ENCODE measurements at regions not wholly inside any gene's neighbourhood (a gene's known extent, or its start where the extent isn't known, plus 50 kb on each side); places are given as distances from the start of the nearest gene placed in this dataset.

- H3K27me3 ChIP-seq (ENCODE audit: insufficient read depth, low read length) = no peaks in the 10 kb centered on the region
- no peak overlapping the region for H3K14ac ChIP-seq (ENCODE audit: low read length)
- H3K79me1 ChIP-seq (ENCODE audit: low read length) = no peaks in the 10 kb centered on the region
- no peak overlapping the region for H3K9ac ChIP-seq (ENCODE audit: low read length)
- no peak overlapping the region for H2BK120ac ChIP-seq (ENCODE audit: insufficient read depth, low read length, poor library complexity)
- DNase-seq = no peak
- no peak overlapping the region for H2BK5ac ChIP-seq (ENCODE audit: low read depth, low read length, poor library complexity)
- H3K4me2 ChIP-seq (ENCODE audit: low read length) = no peak overlapping the region
- H4K91ac ChIP-seq (ENCODE audit: low read depth, low read length) = no peak overlapping the region
- no peaks in the 10 kb centered on the region for H3K4me1 ChIP-seq (ENCODE audit: control insufficient read depth in 1 of 2, insufficient read depth in 2 of 2, low read length in 2 of 2)
- H3K23ac ChIP-seq (ENCODE audit: low read length) = no peak overlapping the region
- no peak overlapping the region for H2BK12ac ChIP-seq (ENCODE audit: low read length)
- no peak overlapping the region for H4K12ac ChIP-seq (ENCODE audit: low read depth, low read length)
- H2AK5ac ChIP-seq (ENCODE audit: low read length) = no peak overlapping the region
- H3K9me3 ChIP-seq (ENCODE audit: insufficient read depth, low read depth, low read length) = no peaks in the 10 kb centered on the region
- H3K4ac ChIP-seq (ENCODE audit: low read depth, low read length) = no peak overlapping the region
- H3K79me2 ChIP-seq (ENCODE audit: control insufficient read depth, insufficient read depth, low read length, poor library complexity) = no peaks in the 10 kb centered on the region
- no peak overlapping the region for H2AFZ ChIP-seq (ENCODE audit: insufficient read depth, low read length, poor library complexity)
- no peak overlapping the region for H3K4me3 ChIP-seq (ENCODE audit: low read depth, low read length)
- no peak overlapping the region for H4K8ac ChIP-seq (ENCODE audit: low read depth, low read length)
- no peak overlapping the region for H3K27ac ChIP-seq (ENCODE audit: low read depth, low read length)
- H3K36me3 ChIP-seq (ENCODE audit: control insufficient read depth in 1 of 2, insufficient read depth in 2 of 2, low read length in 2 of 2) = no peaks in the 10 kb centered on the region
- H3K18ac ChIP-seq (ENCODE audit: low read length) = no peak overlapping the region
These were observed 173.1 kb downstream of the CCDC71L start for GRCh38 chr7:106487892-106488291.

- Histone ChIP-seq H3K9me3 (ENCODE audit: insufficient read depth, low read depth, low read length) (no peaks in the 10 kb centered on the region), H3K23ac (ENCODE audit: low read length) (no peak overlapping the region), H4K12ac (ENCODE audit: low read depth, low read length) (no peak overlapping the region), H3K27me3 (ENCODE audit: insufficient read depth, low read length) (no peaks in the 10 kb centered on the region), H3K4me3 (ENCODE audit: low read depth, low read length) (no peak overlapping the region), H2BK12ac (ENCODE audit: low read length) (no peak overlapping the region), H3K4me2 (ENCODE audit: low read length) (no peak overlapping the region), H2BK120ac (ENCODE audit: insufficient read depth, low read length, poor library complexity) (no peak overlapping the region), H2AK5ac (ENCODE audit: low read length) (no peak overlapping the region), H3K36me3 (ENCODE audit: control insufficient read depth in 1 of 2, insufficient read depth in 2 of 2, low read length in 2 of 2) (no peaks in the 10 kb centered on the region), H2BK5ac (ENCODE audit: low read depth, low read length, poor library complexity) (no peak overlapping the region), H3K4ac (ENCODE audit: low read depth, low read length) (no peak overlapping the region), H3K14ac (ENCODE audit: low read length) (no peak overlapping the region), H3K18ac (ENCODE audit: low read length) (no peak overlapping the region), H3K27ac (ENCODE audit: low read depth, low read length) (no peak overlapping the region), H3K4me1 (ENCODE audit: control insufficient read depth in 1 of 2, insufficient read depth in 2 of 2, low read length in 2 of 2) (no peaks in the 10 kb centered on the region), H4K91ac (ENCODE audit: low read depth, low read length) (no peak overlapping the region), H4K8ac (ENCODE audit: low read depth, low read length) (no peak overlapping the region), H3K79me2 (ENCODE audit: control insufficient read depth, insufficient read depth, low read length, poor library complexity) (no peaks in the 10 kb centered on the region), H3K79me1 (ENCODE audit: low read length) (no peaks in the 10 kb centered on the region), H3K9ac (ENCODE audit: low read length) (no peak overlapping the region), H2AFZ (ENCODE audit: insufficient read depth, low read length, poor library complexity) (no peak overlapping the region)
- no CpG with 5 or more reads among the region's 3 CpGs for WGBS (ENCODE audit: extremely low coverage, insufficient coverage, insufficient read length)
- no peak for DNase-seq
These were observed 174.6 kb downstream of the CCDC71L start for GRCh38 chr7:106486331-106486730.

GRCh38 chr7:106485919-106486318, 175.0 kb downstream of the CCDC71L start:
- WGBS (ENCODE audit: extremely low coverage, insufficient coverage, insufficient read length) = no CpG with 5 or more reads among the region's 1 CpG
- Histone ChIP-seq H2AK5ac (ENCODE audit: low read length) (no peak overlapping the region), H2AFZ (ENCODE audit: insufficient read depth, low read length, poor library complexity) (no peak overlapping the region), H4K12ac (ENCODE audit: low read depth, low read length) (no peak overlapping the region), H2BK12ac (ENCODE audit: low read length) (no peak overlapping the region), H3K4me3 (ENCODE audit: low read depth, low read length) (no peak overlapping the region), H2BK120ac (ENCODE audit: insufficient read depth, low read length, poor library complexity) (no peak overlapping the region), H3K18ac (ENCODE audit: low read length) (no peak overlapping the region), H3K27me3 (ENCODE audit: insufficient read depth, low read length) (no peaks in the 10 kb centered on the region), H3K9ac (ENCODE audit: low read length) (no peak overlapping the region), H3K14ac (ENCODE audit: low read length) (no peak overlapping the region), H3K4ac (ENCODE audit: low read depth, low read length) (no peak overlapping the region), H4K91ac (ENCODE audit: low read depth, low read length) (no peak overlapping the region), H3K36me3 (ENCODE audit: control insufficient read depth in 1 of 2, insufficient read depth in 2 of 2, low read length in 2 of 2) (no peaks in the 10 kb centered on the region), H3K27ac (ENCODE audit: low read depth, low read length) (no peak overlapping the region), H3K9me3 (ENCODE audit: insufficient read depth, low read depth, low read length) (no peaks in the 10 kb centered on the region), H3K23ac (ENCODE audit: low read length) (no peak overlapping the region), H3K4me2 (ENCODE audit: low read length) (no peak overlapping the region), H3K4me1 (ENCODE audit: control insufficient read depth in 1 of 2, insufficient read depth in 2 of 2, low read length in 2 of 2) (no peaks in the 10 kb centered on the region), H4K8ac (ENCODE audit: low read depth, low read length) (no peak overlapping the region), H3K79me2 (ENCODE audit: control insufficient read depth, insufficient read depth, low read length, poor library complexity) (no peaks in the 10 kb centered on the region), H3K79me1 (ENCODE audit: low read length) (no peaks in the 10 kb centered on the region), H2BK5ac (ENCODE audit: low read depth, low read length, poor library complexity) (no peak overlapping the region)
- no peak for DNase-seq

- no peaks in the 10 kb centered on the region for H3K36me3 ChIP-seq (ENCODE audit: control insufficient read depth in 1 of 2, insufficient read depth in 2 of 2, low read length in 2 of 2)
- no peak overlapping the region for H3K18ac ChIP-seq (ENCODE audit: low read length)
- no peak overlapping the region for H3K4ac ChIP-seq (ENCODE audit: low read depth, low read length)
- DNase-seq = no peak
- H3K23ac ChIP-seq (ENCODE audit: low read length) = no peak overlapping the region
- no peak overlapping the region for H2AFZ ChIP-seq (ENCODE audit: insufficient read depth, low read length, poor library complexity)
- no peak overlapping the region for H4K8ac ChIP-seq (ENCODE audit: low read depth, low read length)
- H3K79me1 ChIP-seq (ENCODE audit: low read length) = no peaks in the 10 kb centered on the region
- no peak overlapping the region for H4K12ac ChIP-seq (ENCODE audit: low read depth, low read length)
- H3K9me3 ChIP-seq (ENCODE audit: insufficient read depth, low read depth, low read length) = no peaks in the 10 kb centered on the region
- no peak overlapping the region for H4K91ac ChIP-seq (ENCODE audit: low read depth, low read length)
- no peak overlapping the region for H2BK120ac ChIP-seq (ENCODE audit: insufficient read depth, low read length, poor library complexity)
- H2BK5ac ChIP-seq (ENCODE audit: low read depth, low read length, poor library complexity) = no peak overlapping the region
- no peak overlapping the region for H3K4me2 ChIP-seq (ENCODE audit: low read length)
- H3K4me1 ChIP-seq (ENCODE audit: control insufficient read depth in 1 of 2, insufficient read depth in 2 of 2, low read length in 2 of 2) = no peaks in the 10 kb centered on the region
- H3K14ac ChIP-seq (ENCODE audit: low read length) = no peak overlapping the region
- WGBS (ENCODE audit: extremely low coverage, insufficient coverage, insufficient read length) = no CpG with 5 or more reads among the region's 1 CpG
- no peaks in the 10 kb centered on the region for H3K79me2 ChIP-seq (ENCODE audit: control insufficient read depth, insufficient read depth, low read length, poor library complexity)
- no peak overlapping the region for H2AK5ac ChIP-seq (ENCODE audit: low read length)
- H3K27ac ChIP-seq (ENCODE audit: low read depth, low read length) = no peak overlapping the region
- no peaks in the 10 kb centered on the region for H3K27me3 ChIP-seq (ENCODE audit: insufficient read depth, low read length)
- no peak overlapping the region for H2BK12ac ChIP-seq (ENCODE audit: low read length)
- no peak overlapping the region for H3K4me3 ChIP-seq (ENCODE audit: low read depth, low read length)
- H3K9ac ChIP-seq (ENCODE audit: low read length) = no peak overlapping the region
These were observed 175.9 kb downstream of the CCDC71L start for GRCh38 chr7:106485031-106485551.
